ENCODE measurements at regions not wholly inside any gene's neighbourhood (a gene's known extent, or its start where the extent isn't known, plus 50 kb on each side); places are given as distances from the start of the nearest gene placed in this dataset.

GRCh38 chr2:9095690-9096089 lies 92.2 kb upstream of the MBOAT2 start:
- H3K36me3 Mint-ChIP-seq (ENCODE audit: low read depth, unreplicated experiment), result peaks cover 4% of the 10 kb centered on the region
- no peak for TF ChIP-seq CTCF (IDR thresholded peaks at IDR 0.05; ENCODE audit: unreplicated experiment)
- H3K4me1 Mint-ChIP-seq (ENCODE audit: unreplicated experiment), result peaks cover 7% of the 10 kb centered on the region
- H3K4me3 Mint-ChIP-seq (ENCODE audit: unreplicated experiment), result no peak overlapping the region
- H3K9me3 Mint-ChIP-seq (ENCODE audit: unreplicated experiment), result no peaks in the 10 kb centered on the region
- peaks cover 2% of the 10 kb centered on the region for H3K27me3 Mint-ChIP-seq (ENCODE audit: unreplicated experiment)
- H3K27ac Mint-ChIP-seq (ENCODE audit: unreplicated experiment), result no peak overlapping the region
- peak; percentile 28 for DNase-seq (ENCODE audit: low spot score)

- H3K27ac Mint-ChIP-seq (ENCODE audit: unreplicated experiment), result no peak overlapping the region
- no peaks in the 10 kb centered on the region for H3K9me3 Mint-ChIP-seq (ENCODE audit: unreplicated experiment)
- H3K4me3 Mint-ChIP-seq (ENCODE audit: unreplicated experiment), result no peak overlapping the region
- no peak for DNase-seq (ENCODE audit: low spot score)
- peaks cover 7% of the 10 kb centered on the region for H3K4me1 Mint-ChIP-seq (ENCODE audit: unreplicated experiment)
- no peak for TF ChIP-seq CTCF (IDR thresholded peaks at IDR 0.05; ENCODE audit: unreplicated experiment)
- peaks cover 2% of the 10 kb centered on the region for H3K27me3 Mint-ChIP-seq (ENCODE audit: unreplicated experiment)
- peaks cover 4% of the 10 kb centered on the region for H3K36me3 Mint-ChIP-seq (ENCODE audit: low read depth, unreplicated experiment)
Measured at GRCh38 chr2:9095226-9095625, 91.7 kb upstream of the MBOAT2 start.

- Mint-ChIP-seq H3K4me1 (ENCODE audit: unreplicated experiment) (peaks cover 7% of the 10 kb centered on the region), H3K36me3 (ENCODE audit: low read depth, unreplicated experiment) (peaks cover 4% of the 10 kb centered on the region), H3K4me3 (ENCODE audit: unreplicated experiment) (no peak overlapping the region), H3K9me3 (ENCODE audit: unreplicated experiment) (no peaks in the 10 kb centered on the region), H3K27ac (ENCODE audit: unreplicated experiment) (peak overlapping the region; percentile 18), H3K27me3 (ENCODE audit: unreplicated experiment) (peaks cover 2% of the 10 kb centered on the region)
- no peak for DNase-seq (ENCODE audit: low spot score)
- no peak for TF ChIP-seq CTCF (IDR thresholded peaks at IDR 0.05; ENCODE audit: unreplicated experiment)
Measured at GRCh38 chr2:9094117-9094516, 90.6 kb upstream of the MBOAT2 start.

- Mint-ChIP-seq H3K36me3 (ENCODE audit: low read depth, unreplicated experiment) (peaks cover 4% of the 10 kb centered on the region), H3K4me3 (ENCODE audit: unreplicated experiment) (no peak overlapping the region), H3K27ac (ENCODE audit: unreplicated experiment) (no peak overlapping the region), H3K4me1 (ENCODE audit: unreplicated experiment) (peaks cover 7% of the 10 kb centered on the region), H3K27me3 (ENCODE audit: unreplicated experiment) (peaks cover 2% of the 10 kb centered on the region), H3K9me3 (ENCODE audit: unreplicated experiment) (no peaks in the 10 kb centered on the region)
- no peak for TF ChIP-seq CTCF (IDR thresholded peaks at IDR 0.05; ENCODE audit: unreplicated experiment)
- no peak for DNase-seq (ENCODE audit: low spot score)
Measured at GRCh38 chr2:9093324-9093723, 89.8 kb upstream of the MBOAT2 start.

- Mint-ChIP-seq H3K4me3 (ENCODE audit: unreplicated experiment) (no peak overlapping the region), H3K4me1 (ENCODE audit: unreplicated experiment) (peaks cover 7% of the 10 kb centered on the region), H3K27me3 (ENCODE audit: unreplicated experiment) (peaks cover 2% of the 10 kb centered on the region), H3K36me3 (ENCODE audit: low read depth, unreplicated experiment) (peaks cover 4% of the 10 kb centered on the region), H3K27ac (ENCODE audit: unreplicated experiment) (no peak overlapping the region), H3K9me3 (ENCODE audit: unreplicated experiment) (no peaks in the 10 kb centered on the region)
- TF ChIP-seq CTCF (IDR thresholded peaks at IDR 0.05; ENCODE audit: unreplicated experiment), result no peak
- no peak for DNase-seq (ENCODE audit: low spot score)
Measured at GRCh38 chr2:9092383-9093282, 89.1 kb upstream of the MBOAT2 start.
